ENCODE measurements at regions not wholly inside any gene's neighbourhood (a gene's known extent, or its start where the extent isn't known, plus 50 kb on each side); places are given as distances from the start of the nearest gene placed in this dataset.

Small RNA genes in the stretch of these regions (microRNA-seq; reads per million reads assigned to microRNA genes)
- 0 reads per million in 2 donors for gene MIR4418
